GM12873 (cell line): ENCODE measurements at regions not wholly inside any gene's neighbourhood (a gene's known extent, or its start where the extent isn't known, plus 50 kb on each side); places are given as distances from the start of the nearest gene placed in this dataset.

Source experiments
- CTCF ChIP-seq: IDR thresholded peaks from 2 replicates; pipeline ENCODE4 v1.5.1; 2012; ENCODE audit warnings: low read depth, mild to moderate bottlenecking, moderate library complexity, low read length, control low read depth; ENCODE audit not compliant: insufficient read depth; ENCODE audit errors: missing control alignments

- no peak for TF ChIP-seq CTCF
Observed at GRCh38 chr6:68533339-68533795, 101.7 kb upstream of the ADGRB3 start.

- TF ChIP-seq CTCF: no peak
Observed at GRCh38 chr6:68527691-68528090, 107.4 kb upstream of the ADGRB3 start.

GRCh38 chr6:68506911-68507310 lies 128.2 kb upstream of the ADGRB3 start:
- no peak for TF ChIP-seq CTCF

GRCh38 chr6:68502946-68503345 lies 132.1 kb upstream of the ADGRB3 start:
- TF ChIP-seq CTCF: no peak

GRCh38 chr6:68497927-68498326 lies 137.2 kb upstream of the ADGRB3 start:
- TF ChIP-seq CTCF: no peak

GRCh38 chr6:68476611-68477010 lies 158.5 kb upstream of the ADGRB3 start:
- TF ChIP-seq CTCF: no peak

GRCh38 chr6:68473433-68474210 lies 161.5 kb upstream of the ADGRB3 start:
- TF ChIP-seq CTCF: no peak
